ENCODE measurements at regions not wholly inside any gene's neighbourhood (a gene's known extent, or its start where the extent isn't known, plus 50 kb on each side); places are given as distances from the start of the nearest gene placed in this dataset.

GRCh38 chr10:65470986-65471385, 1454.8 kb upstream of the LRRTM3 start:
- no peak for DNase-seq

DNA sequence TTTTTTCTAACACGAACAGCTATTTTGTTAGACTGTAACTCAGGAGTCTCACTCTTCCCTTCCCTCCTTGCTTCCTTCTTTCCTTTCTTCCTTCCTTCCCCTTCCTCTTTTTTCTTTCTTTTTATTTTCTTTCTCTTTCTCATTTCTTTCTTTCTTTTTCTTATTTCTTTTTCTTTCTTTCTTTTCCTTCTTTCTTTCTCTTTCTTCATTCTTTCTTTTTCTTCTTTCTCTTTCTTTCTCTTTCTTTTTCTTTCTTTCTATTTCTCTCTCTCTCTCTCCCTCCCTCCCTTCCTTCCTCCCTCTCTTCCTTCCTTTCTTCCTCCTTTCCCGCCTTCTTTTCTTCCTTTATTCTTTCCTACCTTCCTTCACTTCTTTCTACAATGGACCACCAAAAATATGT, 1443.0 kb upstream of the LRRTM3 start:
- no peak for DNase-seq

DNA sequence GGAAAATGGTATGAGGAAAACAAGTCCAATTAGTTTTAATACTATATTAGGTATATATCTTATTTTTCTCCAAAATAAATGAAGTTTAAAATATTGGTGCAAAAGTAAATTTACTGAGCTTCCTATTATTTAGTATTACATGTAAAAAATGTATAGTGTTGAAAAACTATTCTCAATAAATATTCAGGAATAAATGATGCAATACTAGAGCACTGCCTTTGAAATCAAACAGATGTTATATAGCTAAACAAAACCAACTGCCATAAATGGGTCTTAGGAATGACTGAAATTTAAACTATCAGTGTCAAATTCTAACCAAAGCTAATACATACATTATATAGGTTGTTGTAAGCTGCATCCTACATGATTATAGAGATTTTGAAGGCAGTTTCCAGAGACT, 1434.0 kb upstream of the LRRTM3 start:
- DNase-seq: no peak

- no peak for DNase-seq
These were observed 1429.3 kb upstream of the LRRTM3 start for GRCh38 chr10:65496541-65496940.

- DNase-seq: no peak
These were observed 1428.0 kb upstream of the LRRTM3 start for GRCh38 chr10:65497837-65498236.

DNA sequence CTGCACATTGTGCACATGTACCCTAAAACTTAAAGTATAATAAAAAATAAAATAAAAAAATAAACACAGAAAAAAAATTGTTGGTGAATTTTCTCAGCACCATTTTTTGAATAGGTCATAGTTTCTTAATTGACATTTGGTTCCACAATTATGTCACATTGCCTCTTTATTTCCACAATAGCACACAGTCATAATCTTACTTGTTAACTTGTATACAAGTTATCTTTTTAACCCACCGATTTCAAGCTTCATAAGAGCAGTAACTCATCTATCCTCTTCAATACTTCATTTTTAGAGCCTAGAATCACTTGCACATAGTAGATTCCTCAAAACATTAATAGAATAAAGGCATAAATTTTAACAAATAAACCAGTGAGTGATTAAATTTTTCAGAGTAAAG, 1425.1 kb upstream of the LRRTM3 start:
- DNase-seq: no peak

DNA sequence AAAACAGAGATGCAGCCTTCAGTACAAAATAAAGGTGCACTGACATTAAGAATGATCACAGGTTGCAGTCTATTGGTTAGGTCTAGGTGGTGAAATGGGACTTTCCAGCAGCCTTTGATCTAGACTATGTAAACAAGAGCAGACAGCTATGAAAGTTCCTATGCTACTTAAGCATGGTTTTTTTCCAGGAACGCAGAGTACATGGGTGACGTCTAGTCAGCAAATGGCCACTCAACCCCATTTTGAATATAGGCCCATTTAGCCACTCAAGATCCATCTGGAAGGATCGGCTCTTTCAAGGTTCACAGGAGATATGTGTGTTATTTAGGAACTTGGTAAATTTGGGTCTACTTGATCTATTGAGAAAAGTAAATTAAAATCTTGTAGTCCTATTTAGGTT, 1424.6 kb upstream of the LRRTM3 start:
- no peak for DNase-seq

- DNase-seq: no peak
These were observed 1407.5 kb upstream of the LRRTM3 start for GRCh38 chr10:65518379-65518778.

GRCh38 chr10:65528986-65529385, 1396.8 kb upstream of the LRRTM3 start:
- DNase-seq: no peak

- DNase-seq: no peak
These were observed 1394.3 kb upstream of the LRRTM3 start for GRCh38 chr10:65531545-65531944.

GRCh38 chr10:65534771-65535170, 1391.1 kb upstream of the LRRTM3 start:
- no peak for DNase-seq

DNA sequence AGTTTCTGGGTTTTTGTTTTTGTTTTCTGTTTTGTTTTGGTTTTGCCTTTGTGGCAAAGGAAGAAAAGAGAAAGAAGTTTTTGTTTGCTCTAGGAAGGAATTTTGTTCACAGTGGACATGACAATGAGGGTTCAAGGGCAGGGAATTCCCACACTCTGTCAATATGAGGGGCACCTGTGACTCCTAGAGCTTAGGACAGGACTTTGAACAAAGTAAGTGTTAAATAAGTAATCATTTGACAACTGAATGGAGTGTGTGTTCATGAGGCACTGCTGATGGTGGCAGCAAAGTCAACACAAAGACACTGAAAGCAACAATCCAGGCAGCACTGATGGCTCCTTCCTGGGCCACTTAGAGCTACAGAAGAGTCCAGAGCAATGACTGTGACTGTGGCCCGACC, 1381.1 kb upstream of the LRRTM3 start:
- DNase-seq: no peak

DNA sequence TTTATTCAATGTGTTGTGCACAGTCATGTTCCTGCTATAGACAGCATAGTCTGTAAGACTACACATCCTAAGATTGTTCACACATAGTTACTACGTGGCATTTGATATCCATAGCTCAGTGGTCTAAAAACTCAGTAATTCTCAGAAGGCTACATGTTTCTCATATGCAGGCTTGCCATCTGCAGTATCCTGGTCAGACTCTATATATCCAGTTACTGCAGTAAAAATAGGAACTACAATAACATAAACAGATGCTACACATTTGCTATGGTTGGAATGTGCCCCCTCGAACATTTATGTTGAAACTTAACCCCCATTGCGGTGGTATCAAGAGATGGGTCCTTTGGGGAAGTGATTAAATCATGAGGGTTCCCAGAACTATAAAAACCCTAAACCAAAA, 1377.8 kb upstream of the LRRTM3 start:
- no peak for DNase-seq

DNA sequence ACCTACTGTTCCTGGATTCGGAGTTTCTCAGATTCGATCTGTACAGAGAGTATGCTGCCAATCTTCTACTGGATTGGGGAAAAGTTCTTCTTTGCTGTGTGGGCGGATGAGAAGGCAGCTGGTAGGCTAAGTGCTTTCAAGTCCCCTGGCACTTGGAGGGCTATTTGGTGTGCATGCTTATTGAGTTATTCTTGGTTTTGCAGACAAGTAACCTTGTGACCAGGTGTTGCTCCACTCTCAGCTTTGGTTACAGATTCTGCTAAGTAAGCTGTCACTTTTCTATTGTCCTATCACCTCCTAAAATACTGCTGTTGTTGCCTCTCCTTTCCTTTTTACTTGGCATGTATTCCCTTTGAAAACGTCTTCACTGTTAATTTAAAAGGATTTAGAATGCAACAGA, 1375.1 kb upstream of the LRRTM3 start:
- no peak for DNase-seq

GRCh38 chr10:65555192-65555591, 1370.6 kb upstream of the LRRTM3 start:
- no peak for DNase-seq

DNA sequence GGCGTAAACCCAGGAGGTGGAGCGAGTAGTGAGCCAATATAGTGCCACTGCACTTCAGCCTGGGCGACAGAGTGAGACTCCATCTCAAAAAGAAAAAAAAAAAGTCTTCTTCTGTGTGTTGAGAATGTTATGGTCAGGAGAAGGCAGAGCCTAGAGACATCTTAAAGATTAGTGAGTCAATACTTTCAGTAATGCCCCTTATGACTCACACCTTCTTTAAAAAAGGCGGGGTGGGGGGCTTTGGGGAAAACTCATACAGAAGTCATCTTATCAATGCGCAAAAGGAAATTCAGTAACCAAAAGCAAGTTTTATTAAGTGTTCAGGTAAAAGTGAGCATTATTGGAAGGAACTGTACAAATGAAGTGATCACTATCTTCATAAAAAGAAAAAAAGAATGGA, 1369.8 kb upstream of the LRRTM3 start:
- no peak for DNase-seq

DNA sequence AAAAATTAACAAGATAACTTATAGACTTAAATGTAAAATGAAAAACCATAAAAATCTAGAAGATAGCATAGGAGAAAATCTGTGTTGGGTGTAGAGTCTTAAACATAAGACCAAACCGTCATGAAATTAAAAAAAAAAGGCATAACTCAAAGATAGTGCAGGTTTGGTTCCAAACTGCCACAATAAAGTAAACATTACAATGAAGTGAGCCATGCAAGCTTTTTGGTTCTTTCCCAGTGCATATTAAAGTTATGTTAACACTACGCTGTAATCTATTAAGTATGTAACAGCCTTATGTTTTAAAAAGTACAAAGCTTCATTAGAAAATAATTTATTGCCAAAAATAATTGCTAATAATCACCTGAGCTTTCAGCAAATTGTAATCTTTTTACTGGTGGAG, 1366.5 kb upstream of the LRRTM3 start:
- DNase-seq: no peak

DNA sequence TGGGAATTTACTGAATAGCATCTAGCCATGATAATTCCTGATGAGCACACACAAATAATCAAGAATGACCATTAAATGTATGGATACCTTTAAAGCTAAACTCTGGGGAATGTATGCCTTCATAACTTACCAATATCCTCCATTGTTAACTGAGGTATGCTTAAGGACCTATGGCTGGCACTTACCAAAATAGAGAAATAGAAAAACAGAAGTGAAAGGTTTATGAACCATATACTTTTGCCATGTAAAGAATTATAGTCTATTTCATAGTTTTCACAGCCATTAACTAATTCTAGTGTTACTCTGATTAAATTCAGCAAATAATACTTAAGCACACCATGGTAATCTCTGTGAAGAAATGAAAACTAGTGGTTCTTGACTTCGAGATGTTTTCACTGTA, 1360.6 kb upstream of the LRRTM3 start:
- DNase-seq: no peak

DNA sequence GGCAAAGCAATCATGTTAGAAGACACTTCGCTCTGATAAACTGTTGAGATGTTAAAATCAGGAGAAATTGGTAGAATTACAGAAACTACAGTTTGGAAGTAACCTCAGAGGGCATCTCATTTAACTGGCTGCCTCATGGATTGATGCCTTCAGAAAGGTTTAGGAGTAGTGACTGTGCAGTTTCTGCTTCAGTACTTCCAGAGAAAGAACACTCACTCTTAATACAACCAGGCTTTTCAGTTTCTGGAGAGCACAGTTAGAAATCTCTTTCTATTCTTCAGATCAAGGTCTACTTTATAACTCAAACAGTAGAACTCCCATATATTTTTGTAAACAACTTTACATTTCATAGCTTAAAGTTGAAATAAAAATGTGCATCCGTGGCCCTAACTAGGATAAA, 1358.9 kb upstream of the LRRTM3 start:
- DNase-seq: no peak

DNA sequence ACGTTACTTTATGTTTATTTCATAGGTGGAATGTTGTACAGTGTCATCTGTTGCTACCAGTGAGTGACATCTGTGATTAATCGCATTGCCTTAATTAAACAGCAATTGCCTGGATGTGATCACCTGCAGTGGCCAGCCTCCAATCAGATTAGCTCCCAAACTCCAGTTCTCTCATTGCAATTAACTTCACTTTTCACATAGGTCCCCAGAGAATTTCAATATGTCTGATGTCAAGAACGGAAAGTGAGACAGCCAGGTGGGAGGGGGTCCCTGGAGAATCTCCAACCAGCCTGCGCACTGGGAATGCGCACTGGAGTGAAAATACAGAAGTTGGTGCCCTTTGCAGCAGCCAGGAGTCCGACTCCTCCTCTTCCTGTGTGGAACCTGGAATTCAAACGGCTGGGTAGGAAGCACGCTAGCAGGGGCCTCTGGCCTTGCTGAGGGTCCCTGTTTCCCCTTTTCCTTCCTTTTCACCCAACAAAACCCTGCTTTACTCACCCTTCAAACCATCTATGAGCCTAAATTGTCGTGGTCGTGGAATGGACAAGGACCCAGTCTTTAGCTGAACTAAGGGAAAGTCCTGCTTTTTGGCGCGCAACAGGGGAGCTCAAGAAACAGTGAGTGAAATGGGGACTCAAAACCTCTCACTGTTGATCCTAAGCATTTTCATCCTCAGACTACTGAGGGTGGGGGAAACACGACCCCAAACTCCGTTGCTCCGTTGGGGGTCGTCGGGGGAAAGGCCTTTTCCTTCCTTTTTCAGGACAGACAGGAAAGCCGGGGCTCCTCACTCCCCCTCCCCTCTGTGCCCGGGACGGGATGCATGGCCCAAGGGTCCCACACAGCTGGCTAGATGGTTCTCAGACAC, 1355.5 kb upstream of the LRRTM3 start:
- DNase-seq: no peak

- DNase-seq: no peak
These were observed 1354.7 kb upstream of the LRRTM3 start for GRCh38 chr10:65571011-65571570.

GRCh38 chr10:65581426-65582026, 1344.3 kb upstream of the LRRTM3 start:
- no peak for DNase-seq

DNA sequence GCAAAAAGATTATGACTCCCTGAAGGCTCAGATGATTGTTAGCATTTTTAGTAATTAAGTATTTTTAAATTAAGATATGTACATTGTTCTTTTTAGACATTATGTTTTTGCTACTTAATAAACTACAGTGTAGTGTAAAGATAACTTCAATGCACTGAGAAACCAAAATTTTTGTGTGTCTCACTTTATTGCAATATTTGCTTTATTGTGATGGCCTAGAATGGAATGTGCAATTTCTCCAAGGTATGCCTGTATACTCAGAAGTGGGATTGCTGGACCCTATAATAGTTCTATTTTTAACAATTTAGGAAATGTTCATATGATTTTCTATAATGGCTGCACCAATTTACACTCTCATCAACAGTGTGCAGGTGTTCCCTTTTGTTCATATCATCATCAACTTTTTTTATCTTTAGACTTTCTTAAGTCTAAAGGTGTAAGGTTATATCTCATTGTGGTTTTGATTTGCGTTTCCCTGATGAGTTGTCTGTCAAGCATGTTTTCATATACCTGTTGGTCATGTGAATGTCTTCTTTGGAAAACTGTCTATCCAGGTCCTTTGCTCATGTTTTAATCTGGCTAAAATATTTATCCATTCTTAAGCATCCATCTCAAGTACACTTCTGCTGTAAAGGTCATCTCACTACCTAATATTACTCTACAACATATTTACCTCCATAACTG, 1323.5 kb upstream of the LRRTM3 start:
- DNase-seq: no peak

DNA sequence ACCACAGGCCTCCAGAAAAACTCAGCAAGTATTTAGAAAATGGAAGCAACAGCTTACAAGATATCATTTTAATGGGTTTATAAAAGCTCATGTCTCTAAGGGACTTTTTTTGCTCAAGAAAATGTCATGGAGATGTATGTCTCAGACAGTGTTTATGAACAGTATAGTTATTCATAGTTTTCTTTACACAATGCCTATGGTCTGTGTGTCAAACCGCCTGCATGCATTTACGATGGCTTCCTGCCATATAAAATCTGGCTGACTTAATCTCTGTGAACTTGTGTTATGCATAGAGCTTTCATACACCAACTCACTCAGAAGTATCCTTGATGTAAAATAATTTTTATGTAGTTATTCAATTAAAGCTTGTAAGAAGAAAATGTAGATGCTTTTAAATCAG, 1314.2 kb upstream of the LRRTM3 start:
- no peak for DNase-seq

All from activated CD8-positive, alpha-beta memory T cell treated with anti-CD3 and anti-CD28 coated beads, Interleukin-2, amount 50 U/mL, for 48 hours (primary cell).